ENCODE measurements at regions not wholly inside any gene's neighbourhood (a gene's known extent, or its start where the extent isn't known, plus 50 kb on each side); places are given as distances from the start of the nearest gene placed in this dataset.

GRCh38 chr10:123581656-123582055 lies 84.5 kb upstream of the GPR26 start:
- TF ChIP-seq, protein P1, sequence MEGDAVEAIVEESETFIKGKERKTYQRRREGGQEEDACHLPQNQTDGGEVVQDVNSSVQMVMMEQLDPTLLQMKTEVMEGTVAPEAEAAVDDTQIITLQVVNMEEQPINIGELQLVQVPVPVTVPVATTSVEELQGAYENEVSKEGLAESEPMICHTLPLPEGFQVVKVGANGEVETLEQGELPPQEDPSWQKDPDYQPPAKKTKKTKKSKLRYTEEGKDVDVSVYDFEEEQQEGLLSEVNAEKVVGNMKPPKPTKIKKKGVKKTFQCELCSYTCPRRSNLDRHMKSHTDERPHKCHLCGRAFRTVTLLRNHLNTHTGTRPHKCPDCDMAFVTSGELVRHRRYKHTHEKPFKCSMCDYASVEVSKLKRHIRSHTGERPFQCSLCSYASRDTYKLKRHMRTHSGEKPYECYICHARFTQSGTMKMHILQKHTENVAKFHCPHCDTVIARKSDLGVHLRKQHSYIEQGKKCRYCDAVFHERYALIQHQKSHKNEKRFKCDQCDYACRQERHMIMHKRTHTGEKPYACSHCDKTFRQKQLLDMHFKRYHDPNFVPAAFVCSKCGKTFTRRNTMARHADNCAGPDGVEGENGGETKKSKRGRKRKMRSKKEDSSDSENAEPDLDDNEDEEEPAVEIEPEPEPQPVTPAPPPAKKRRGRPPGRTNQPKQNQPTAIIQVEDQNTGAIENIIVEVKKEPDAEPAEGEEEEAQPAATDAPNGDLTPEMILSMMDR (IDR thresholded peaks at IDR 0.05), result no peak
- no peak for TF ChIP-seq EZH2phosphoT487 (IDR thresholded peaks at IDR 0.05)

Measured in neural progenitor cell (in vitro differentiated cells).